Smooth muscle cell (in vitro differentiated cells): ENCODE measurements at regions not wholly inside any gene's neighbourhood (a gene's known extent, or its start where the extent isn't known, plus 50 kb on each side); places are given as distances from the start of the nearest gene placed in this dataset.

Experiments
- DNase-seq: peaks from one replicate; lab custom pipeline; 2025; ENCODE audit not compliant: unreplicated experiment; lab: John Stamatoyannopoulos, UW
- H2AFZ ChIP-seq: fragments of 200-600 bp; sonication (generic); 2 replicates; pipeline ENCODE4 v1.6.0; 2016; ENCODE audit warnings: antibody characterized with exemption, low read depth, mild to moderate bottlenecking
- H3F3A ChIP-seq: fragments of 200-600 bp; sonication (generic); 2 replicates; pipeline ENCODE4 v1.6.0; 2017; ENCODE audit warnings: antibody characterized with exemption, low read depth
- H3K27ac ChIP-seq: fragments of 200-600 bp; sonication (generic); 2 replicates; pipeline ENCODE4 v1.5.1; 2016; ENCODE audit warnings: low read depth, mild to moderate bottlenecking
- H3K27me3 ChIP-seq: fragments of 200-600 bp; sonication (generic); 2 replicates; pipeline ENCODE4 v1.6.1; 2016; ENCODE audit warnings: low read depth, mild to moderate bottlenecking
- H3K36me3 ChIP-seq: fragments of 200-600 bp; sonication (generic); 2 replicates; pipeline ENCODE4 v1.5.1; 2016; ENCODE audit warnings: low read depth
- H3K4me1 ChIP-seq: fragments of 200-600 bp; sonication (generic); 2 replicates; pipeline ENCODE4 v1.5.1; 2016; ENCODE audit warnings: low read depth
- H3K4me2 ChIP-seq: fragments of 200-600 bp; sonication (generic); 2 replicates; pipeline ENCODE4 v1.6.0; 2016; ENCODE audit warnings: mild to moderate bottlenecking
- H3K4me3 ChIP-seq: fragments of 200-600 bp; sonication (generic); 2 replicates; pipeline ENCODE4 v1.5.1; 2016; ENCODE audit warnings: mild to moderate bottlenecking
- H3K79me2 ChIP-seq: fragments of 200-600 bp; sonication (generic); 2 replicates; pipeline ENCODE4 v1.6.0; 2016; ENCODE audit warnings: low read depth, mild to moderate bottlenecking
- H3K9ac ChIP-seq: fragments of 200-600 bp; sonication (generic); 2 replicates; pipeline ENCODE4 v1.6.0; 2016; ENCODE audit warnings: low read depth
- H3K9me3 ChIP-seq: fragments of 200-600 bp; sonication (generic); replicated peaks from 2 replicates; pipeline ENCODE4 v1.5.1; 2016; ENCODE audit warnings: low read depth
- H4K20me1 ChIP-seq: fragments of 200-600 bp; sonication (generic); 2 replicates; pipeline ENCODE4 v1.6.0; 2016; ENCODE audit warnings: low read depth
- CTCF ChIP-seq: fragments of 200-600 bp; sonication (generic); IDR thresholded peaks from 2 replicates; pipeline ENCODE4 v1.5.1; 2017; ENCODE audit warnings: borderline replicate concordance, mild to moderate bottlenecking, antibody characterized with exemption; ENCODE audit not compliant: insufficient read depth, poor library complexity, severe bottlenecking
- WGBS: methylation state at CpG from one replicate; pipeline ENCODE4 v1.1.7; 2016; ENCODE audit warnings: low lambda C conversion rate; 5-methylcytosine and 5-hydroxymethylcytosine counted together

- Histone ChIP-seq H3K36me3 (no peaks in the 10 kb centered on the region), H3K4me3 (no peak overlapping the region), H3K4me1 (peaks cover 2% of the 10 kb centered on the region), H3K9ac (no peak overlapping the region), H4K20me1 (no peaks in the 10 kb centered on the region), H3F3A (peaks cover 4% of the 10 kb centered on the region), H2AFZ (peak overlapping the region; percentile 33), H3K79me2 (no peaks in the 10 kb centered on the region), H3K27ac (no peak overlapping the region), H3K27me3 (no peaks in the 10 kb centered on the region), H3K9me3 (no peaks in the 10 kb centered on the region), H3K4me2 (no peak overlapping the region)
- no peak for TF ChIP-seq CTCF
- no peak for DNase-seq
- WGBS: 53% methylated on average over 11 of the region's 11 CpGs
These were observed 81.6 kb upstream of the PFKP start for GRCh38 chr10:2985729-2986232.

DNA sequence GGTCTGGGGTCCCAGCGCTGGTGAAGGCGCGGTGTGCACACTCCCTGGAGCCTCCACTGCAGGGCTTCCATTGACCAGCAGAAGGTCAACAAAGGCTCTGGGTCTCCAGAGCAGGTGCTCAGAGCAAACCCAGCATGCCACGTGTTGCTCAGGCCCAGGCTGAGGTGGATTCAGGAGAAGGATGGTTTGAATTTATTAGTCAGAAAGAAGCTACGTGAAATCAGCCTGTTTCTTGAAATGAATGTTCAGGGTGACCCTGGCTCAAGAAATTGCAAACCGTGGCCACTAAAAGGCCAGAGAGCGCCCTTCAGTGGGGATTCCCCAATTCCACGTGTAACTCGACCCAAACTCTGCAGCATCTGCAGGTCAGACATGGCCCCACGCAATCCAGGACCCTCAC lies 82.7 kb upstream of the PFKP start:
- no peak overlapping the region for H3K27ac ChIP-seq
- no peak overlapping the region for H3K9ac ChIP-seq
- no peak for DNase-seq
- H3K9me3 ChIP-seq: no peaks in the 10 kb centered on the region
- no peak overlapping the region for H3K4me3 ChIP-seq
- H3K4me2 ChIP-seq: no peak overlapping the region
- no peaks in the 10 kb centered on the region for H4K20me1 ChIP-seq
- H3K36me3 ChIP-seq: no peaks in the 10 kb centered on the region
- H2AFZ ChIP-seq: no peak overlapping the region
- H3K27me3 ChIP-seq: no peaks in the 10 kb centered on the region
- H3F3A ChIP-seq: peaks cover 8% of the 10 kb centered on the region
- 93% methylated on average over 10 of the region's 10 CpGs for WGBS
- peaks cover 2% of the 10 kb centered on the region for H3K4me1 ChIP-seq
- no peaks in the 10 kb centered on the region for H3K79me2 ChIP-seq
- TF ChIP-seq CTCF: no peak

GRCh38 chr10:2982146-2982545 lies 85.2 kb upstream of the PFKP start:
- Histone ChIP-seq H3F3A (peaks cover 13% of the 10 kb centered on the region), H3K9ac (no peak overlapping the region), H2AFZ (no peak overlapping the region), H3K36me3 (no peaks in the 10 kb centered on the region), H3K4me2 (peak overlapping the region; percentile 75), H3K4me1 (peaks cover 7% of the 10 kb centered on the region), H3K79me2 (no peaks in the 10 kb centered on the region), H3K4me3 (no peak overlapping the region), H3K27me3 (no peaks in the 10 kb centered on the region), H3K27ac (no peak overlapping the region), H4K20me1 (no peaks in the 10 kb centered on the region), H3K9me3 (no peaks in the 10 kb centered on the region)
- WGBS: 89% methylated on average over 7 of the region's 7 CpGs
- no peak for DNase-seq
- no peak for TF ChIP-seq CTCF

DNA sequence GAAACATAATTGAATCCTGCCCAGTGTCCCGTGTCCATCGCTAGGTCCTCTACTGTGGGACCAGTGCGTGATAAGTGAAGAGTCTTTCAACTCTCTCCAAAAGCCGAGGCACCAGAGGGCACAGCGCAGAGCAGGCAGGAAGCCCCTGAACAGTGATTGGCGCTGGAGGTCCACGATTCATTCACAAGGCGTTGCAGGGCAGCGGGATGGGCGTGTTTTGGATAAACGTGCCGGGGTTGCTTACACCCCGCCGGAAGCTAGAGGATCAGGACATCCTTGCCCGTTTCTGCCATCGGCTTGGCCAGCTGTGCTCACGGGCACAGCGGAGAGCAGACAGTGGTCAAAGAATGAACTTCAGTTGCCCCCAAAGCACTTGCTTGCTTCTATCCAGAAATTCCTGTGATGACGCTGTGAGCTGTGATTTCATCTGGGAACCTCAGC lies 86.0 kb upstream of the PFKP start:
- Histone ChIP-seq H2AFZ (no peak overlapping the region), H3K36me3 (no peaks in the 10 kb centered on the region), H3K79me2 (no peaks in the 10 kb centered on the region), H3K4me2 (peak overlapping the region; percentile 75), H3K9ac (peak overlapping the region; percentile 85), H3F3A (peaks cover 13% of the 10 kb centered on the region), H3K9me3 (no peaks in the 10 kb centered on the region), H3K27ac (peak overlapping the region; percentile 91), H4K20me1 (no peaks in the 10 kb centered on the region), H3K4me1 (peaks cover 7% of the 10 kb centered on the region), H3K27me3 (no peaks in the 10 kb centered on the region), H3K4me3 (no peak overlapping the region)
- no peak for TF ChIP-seq CTCF
- DNase-seq: no peak
- 70% methylated on average over 19 of the region's 19 CpGs for WGBS
